Pancreas (tissue), 10 donors: ENCODE measurements at regions not wholly inside any gene's neighbourhood (a gene's known extent, or its start where the extent isn't known, plus 50 kb on each side); places are given as distances from the start of the nearest gene placed in this dataset.

Source experiments
- ATAC-seq, 4 donors: fragments of 200-7000 bp; cut with Tn5 transposase; one replicate each; pipeline versions ENCODE4 v1.8.0 to v1.9.1; 2020; ENCODE audit warnings: mild to moderate bottlenecking in 4 of 4, moderate library complexity in 4 of 4
- DNase-seq, 6 donors: peaks; one replicate each; pipeline ENCODE4 v3.0.0-alpha.2; 2020
- FAIRE-seq: peaks from 2 replicates; lab custom pipeline; 2012; peaks lifted over from hg19 to GRCh38; lab: Jason Lieb, UNC
- H3K27ac ChIP-seq, 4 donors: fragments of 200-600 bp; sonication (generic); 1 replicate in 3 of 4; 2 replicates in 1 of 4; pipeline versions ENCODE4 v1.5.0 to v1.8.0; 2020
- H3K27me3 ChIP-seq, 4 donors: fragments of 200-600 bp; one replicate each; pipeline ENCODE4 v1.8.0; 2021
- H3K36me3 ChIP-seq, 3 donors: fragments of 200-600 bp; sonication (generic) in 1 of 3; one replicate each; pipeline versions ENCODE4 v1.5.0 to v1.8.0; 2020 to 2021
- H3K4me1 ChIP-seq, 3 donors: fragments of 200-600 bp; one replicate each; pipeline ENCODE4 v1.8.0; 2021
- H3K4me3 ChIP-seq, 4 donors: fragments of 200-600 bp; sonication (generic) in 2 of 4; one replicate each; pipeline versions ENCODE4 v1.5.0 to v1.8.0; 2020 to 2021
- H3K9me3 ChIP-seq, 4 donors: fragments of 200-600 bp; one replicate each; pipeline ENCODE4 v1.8.0; 2021
- CTCF ChIP-seq, 4 donors: fragments of 200-600 bp; sonication (generic) in 3 of 4; IDR thresholded peaks; one replicate each; pipeline versions ENCODE4 v1.5.0 to v1.8.0; 2021; ENCODE audit warnings: antibody characterized with exemption in 4 of 4
- WGBS, 2 donors: extraction: QIAGEN DNeasy Blood & Tissue Kit; methylation state at CpG; one replicate each; pipeline ENCODE4 v1.1.7; 2013; 5-methylcytosine and 5-hydroxymethylcytosine counted together
- intact Hi-C, 3 donors: fragments of 100-400 bp; cut with DNase I; formaldehyde crosslinking; loops; one replicate each; pipeline versions ENCODE4 v1.11.1 to v1.14.2; 2022
- donor health status: healthy with polysubstance abuse.
- donor health status: DM: no; HTN: no; CAD: no; lungs with moderate emphysema.
- donor health status: DM: no; HTN: no; CAD: no.
- donor health status: control.
- donor health status: control.
- donor health status: Bipolar disorder and iron deficiency.
- donor health status: DM: yes; HTN: yes; CAD: no.
- donor health status: DM: no; HTN: no; CAD: no.
- donor health status: DM: no; HTN: no; CAD: no.
- donor health status: DM: yes; HTN: yes; CAD: no.

- H3K36me3 ChIP-seq: no peaks in the 10 kb centered on the region
- no peaks in the 10 kb centered on the region for H3K4me1 ChIP-seq
- no peak overlapping the region for H3K4me3 ChIP-seq
- FAIRE-seq: no peak
- intact Hi-C loops: no loop called here
- whole genome bisulfite sequencing, 2 donors: 43 to 44% methylated on average over 1 of the region's 1 CpG
- TF ChIP-seq CTCF (IDR thresholded peaks at IDR 0.05): no peak
- H3K27ac ChIP-seq: no peak overlapping the region
- no peak for DNase-seq
- H3K9me3 ChIP-seq: no peaks in the 10 kb centered on the region
- no peaks in the 10 kb centered on the region for H3K27me3 ChIP-seq
- ATAC-seq: no peak
Observed at GRCh38 chr1:95809391-95809790, 575.4 kb downstream of the RWDD3 start.

DNA sequence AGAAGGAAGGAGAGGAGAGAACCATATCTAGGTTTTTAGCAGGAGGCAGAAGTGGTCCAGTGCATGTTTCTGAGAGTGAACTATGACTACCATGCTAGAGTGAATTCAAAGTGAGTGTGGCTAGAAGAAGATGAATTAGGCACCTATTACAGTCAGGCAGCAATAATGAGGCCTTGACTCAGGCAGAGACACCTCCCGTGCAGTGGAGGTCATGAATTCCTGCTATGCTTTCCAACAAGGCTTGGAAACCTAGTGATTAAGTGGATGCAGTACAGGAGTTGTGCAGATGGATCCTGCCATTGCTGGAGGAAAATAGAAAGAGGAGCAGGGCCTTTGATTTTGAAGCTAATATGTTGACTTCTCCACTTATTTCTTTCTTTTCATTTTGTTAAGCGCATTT is 581.5 kb downstream of the RWDD3 start:
- H3K27me3 ChIP-seq: no peaks in the 10 kb centered on the region
- no peak overlapping the region for H3K4me3 ChIP-seq
- intact Hi-C loops: no loop called here
- DNase-seq (no peak), FAIRE-seq (no peak), ATAC-seq (no peak)
- no peaks in the 10 kb centered on the region for H3K4me1 ChIP-seq
- 47 to 83% methylated on average over 2 of the region's 2 CpGs for WGBS, 2 donors
- TF ChIP-seq CTCF (IDR thresholded peaks at IDR 0.05): no peak
- no peak overlapping the region for H3K27ac ChIP-seq
- no peaks in the 10 kb centered on the region for H3K36me3 ChIP-seq
- no peaks in the 10 kb centered on the region for H3K9me3 ChIP-seq

DNA sequence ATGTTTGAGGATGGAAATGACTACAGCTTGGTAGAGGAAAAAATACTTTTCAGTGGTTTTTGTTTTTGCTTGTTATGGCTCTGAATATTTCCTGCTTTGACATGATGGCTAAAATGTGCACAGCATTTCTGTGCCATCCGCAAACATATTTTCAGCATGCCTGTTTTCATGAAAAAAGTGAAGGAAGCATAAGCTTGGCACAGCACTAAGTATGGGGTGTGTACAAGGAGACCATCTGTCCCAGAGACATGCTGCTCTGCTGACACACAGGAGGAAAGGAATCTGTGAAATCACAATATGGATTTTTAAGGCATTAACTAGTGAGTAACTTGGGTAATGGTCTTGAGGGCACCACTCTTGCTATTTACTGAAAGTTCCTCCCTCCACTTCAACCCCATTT is 595.5 kb downstream of the RWDD3 start:
- 92 to 95% methylated on average over 1 of the region's 1 CpG for WGBS, 2 donors

DNA sequence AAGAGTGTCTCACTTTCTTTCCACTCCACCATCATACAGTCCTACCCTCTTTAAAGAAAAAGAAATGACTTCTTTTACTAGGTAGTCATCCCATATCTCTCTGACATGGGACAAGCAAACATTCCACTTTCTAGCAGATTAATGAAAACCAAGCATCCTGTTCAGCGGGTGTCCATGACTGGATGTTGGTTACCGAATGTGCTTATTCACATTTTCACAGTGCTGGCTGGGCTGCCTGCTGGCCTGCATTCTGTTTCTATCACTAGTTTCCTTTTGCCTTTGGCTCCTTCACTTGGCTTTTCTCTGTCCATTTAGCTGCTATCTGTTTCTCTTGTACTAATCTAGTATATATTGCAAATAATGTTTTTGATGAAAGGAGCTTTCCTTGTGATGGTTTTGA is 598.4 kb downstream of the RWDD3 start:
- WGBS, 2 donors: 31 to 47% methylated on average over 2 of the region's 2 CpGs
- no peak for DNase-seq
- no peak for ATAC-seq
- no peak for TF ChIP-seq CTCF (IDR thresholded peaks at IDR 0.05)
- no peak overlapping the region for H3K27ac ChIP-seq
- no peaks in the 10 kb centered on the region for H3K36me3 ChIP-seq
- FAIRE-seq: no peak
- H3K27me3 ChIP-seq: no peaks in the 10 kb centered on the region
- H3K4me3 ChIP-seq: no peak overlapping the region
- H3K9me3 ChIP-seq: no peaks in the 10 kb centered on the region
- H3K4me1 ChIP-seq: no peaks in the 10 kb centered on the region
- intact Hi-C loops: no loop called here

More for the DNA sequence above, 595.5 kb downstream of the RWDD3 start:
- Histone ChIP-seq H3K27me3 (no peaks in the 10 kb centered on the region), H3K27ac (no peak overlapping the region), H3K9me3 (no peaks in the 10 kb centered on the region), H3K4me3 (no peak overlapping the region), H3K36me3 (no peaks in the 10 kb centered on the region), H3K4me1 (no peaks in the 10 kb centered on the region)
- TF ChIP-seq CTCF (IDR thresholded peaks at IDR 0.05): no peak
- DNase-seq (no peak), ATAC-seq (no peak), FAIRE-seq (no peak)
- intact Hi-C loops: no loop called here

GRCh38 chr1:95849439-95849838 is 615.4 kb downstream of the RWDD3 start:
- Histone ChIP-seq H3K4me1 (no peaks in the 10 kb centered on the region), H3K4me3 (no peak overlapping the region), H3K36me3 (no peaks in the 10 kb centered on the region), H3K9me3 (no peaks in the 10 kb centered on the region), H3K27ac (no peak overlapping the region), H3K27me3 (no peaks in the 10 kb centered on the region)
- 71 to 79% methylated on average over 2 of the region's 2 CpGs for WGBS, 2 donors
- intact Hi-C loops: no loop called here
- FAIRE-seq (no peak), DNase-seq (no peak), ATAC-seq (no peak)
- no peak for TF ChIP-seq CTCF (IDR thresholded peaks at IDR 0.05)
